ENCODE measurements at regions not wholly inside any gene's neighbourhood (a gene's known extent, or its start where the extent isn't known, plus 50 kb on each side); places are given as distances from the start of the nearest gene placed in this dataset.
A peak's percentile ranks its signal among the peaks of the same experiment; 100 is the strongest.

GRCh38 chr9:97773723-97774122 lies 76.6 kb upstream of the XPA start:
- Histone ChIP-seq H3K4me2 (ENCODE audit: insufficient read depth, low read length) (peak overlapping the region; percentile 16; the same call in 1 of the 2 replicates), H4K20me1 (replicated peaks; ENCODE audit: control insufficient read depth, insufficient read depth, low read length) (no peaks in the 10 kb centered on the region), H3K27ac (ENCODE audit: extremely low read depth, low read depth, low read length) (no peak overlapping the region), H2AFZ (ENCODE audit: low read depth, low read length) (peak overlapping the region; percentile 11; the same call in 1 of the 2 replicates), H3K9ac (ENCODE audit: insufficient read depth in 1 of 2, low read depth in 2 of 2, low read length in 2 of 2) (no peak overlapping the region), H3K4me3 (no peak overlapping the region), H3K27me3 (ENCODE audit: control insufficient read depth in 2 of 2, insufficient read depth in 2 of 2, low read length in 2 of 2) (peaks cover 10 to 32% of the 10 kb centered on the region in 2 experiments; a peak in 3 of 5 replicates), H3K79me2 (ENCODE audit: control insufficient read depth, insufficient read depth, low read length) (no peaks in the 10 kb centered on the region), H3K9me3 (replicated peaks; ENCODE audit: control insufficient read depth, insufficient read depth, low read depth, low read length) (no peaks in the 10 kb centered on the region), H3K36me3 (ENCODE audit: control insufficient read depth, insufficient read depth, low read length) (no peaks in the 10 kb centered on the region), H3K9me1 (ENCODE audit: control insufficient read depth, insufficient read depth, low read length) (no peaks in the 10 kb centered on the region), H3K4me1 (replicated peaks in 1 of 2; ENCODE audit: control insufficient read depth in 2 of 2, insufficient read depth in 2 of 2, low read length in 2 of 2) (peaks cover 0 to 17% of the 10 kb centered on the region in 2 experiments; a peak in 2 of 5 replicates)
- intact Hi-C loops (cut with micrococcal nuclease) (no loop called here), in situ Hi-C loops (cut with MboI) (no loop called here)
- POLR2A ChIA-PET = interaction anchor here (0.8 to 1.3 kb wide), 2 partner anchors 10 to 17 kb away, joined by 3 read pairs; no protein-coding TSS in a partner anchor
- 0 out of 3 replicates have a peak, but pooled peaks have one; percentile 42 for ATAC-seq
- CTCF ChIA-PET (ENCODE audit: low intra/inter-chr PET ratio) = no interaction called here
- TF ChIP-seq NEUROD1 (IDR thresholded peaks at IDR 0.05; ENCODE audit: borderline replicate concordance, low read depth, low read length, partially characterized antibody) = no peak
- TF ChIP-seq FOSL1 (tag; conservative IDR thresholded peaks at IDR 0.05) = peak; percentile 63
- TF ChIP-seq TCF3 (CRISPR knock-in tag; IDR thresholded peaks at IDR 0.05) = peak; percentile 62
- TF ChIP-seq MXI1 (IDR thresholded peaks at IDR 0.05; ENCODE audit: low read depth, low read length) = no peak
- TF ChIP-seq MEIS2 (IDR thresholded peaks at IDR 0.05; ENCODE audit: partially characterized antibody) = peak; percentile 7
- TF ChIP-seq ARID1B (IDR thresholded peaks at IDR 0.05) = peak; percentile 50
- 0 out of 2 replicates have a peak, but pooled peaks have one; percentile 16 for TF ChIP-seq TAL1 (IDR thresholded peaks at IDR 0.05)
- TF ChIP-seq CBFA2T3 (IDR thresholded peaks at IDR 0.05) = peak; percentile 55
- BruUV-seq (replicated peaks) = no TSS peak
- DNase-seq (ENCODE audit: extremely low read depth in 1 of 4, low spot score in 3 of 4) = peak in 2 of 4 experiments; percentile 25 to 36
- FAIRE-seq = no peak
- WGBS (ENCODE audit: insufficient coverage, low coverage, missing lambda C conversion rate) = 0% methylated on average over 3 of the region's 3 CpGs
